ENCODE measurements at regions not wholly inside any gene's neighbourhood (a gene's known extent, or its start where the extent isn't known, plus 50 kb on each side); places are given as distances from the start of the nearest gene placed in this dataset.

- Mint-ChIP-seq H3K4me1 (ENCODE audit: low read depth) (peaks cover 13% of the 10 kb centered on the region), H3K27me3 (ENCODE audit: low read depth) (peaks cover 7% of the 10 kb centered on the region), H3K36me3 (ENCODE audit: low read depth) (no peaks in the 10 kb centered on the region), H3K27ac (no peak overlapping the region), H3K4me3 (ENCODE audit: low read depth) (no peak overlapping the region), H3K9me3 (no peaks in the 10 kb centered on the region)
- intact Hi-C loops (cut with micrococcal nuclease): no loop called here
- no peak for DNase-seq (ENCODE audit: low spot score)
These were observed 641.9 kb downstream of the ZEB2 start for GRCh38 chr2:143877876-143878530.

DNA sequence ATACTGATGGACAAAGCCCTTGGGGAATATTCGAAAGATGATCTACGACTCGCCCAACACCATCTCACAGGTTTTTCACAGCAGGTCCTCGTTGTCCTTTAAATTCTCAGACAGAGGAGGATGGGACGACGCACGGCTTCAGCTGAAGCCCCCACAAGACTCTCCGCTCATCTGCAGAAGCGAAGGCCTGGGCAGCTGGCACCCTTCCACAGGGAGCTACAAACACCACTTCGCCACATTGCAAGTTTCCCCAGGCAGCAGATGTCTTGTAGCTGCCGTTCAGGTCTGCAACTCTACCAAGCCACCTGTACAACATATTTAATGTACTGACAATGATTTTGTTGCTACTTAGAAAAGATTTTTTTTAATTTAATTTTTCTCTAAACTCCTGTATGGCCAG lies 642.9 kb downstream of the ZEB2 start:
- Mint-ChIP-seq H3K36me3 (ENCODE audit: low read depth) (no peaks in the 10 kb centered on the region), H3K4me1 (ENCODE audit: low read depth) (peaks cover 13% of the 10 kb centered on the region), H3K9me3 (no peaks in the 10 kb centered on the region), H3K4me3 (ENCODE audit: low read depth) (no peak overlapping the region), H3K27me3 (ENCODE audit: low read depth) (peaks cover 7% of the 10 kb centered on the region), H3K27ac (no peak overlapping the region)
- no peak for DNase-seq (ENCODE audit: low spot score)
- intact Hi-C loops (cut with micrococcal nuclease): no loop called here

GRCh38 chr2:143875295-143876233 lies 644.4 kb downstream of the ZEB2 start:
- intact Hi-C loops (cut with micrococcal nuclease): no loop called here
- peaks cover 2% of the 10 kb centered on the region for H3K27me3 Mint-ChIP-seq (ENCODE audit: low read depth)
- no peak overlapping the region for H3K4me3 Mint-ChIP-seq (ENCODE audit: low read depth)
- no peak overlapping the region for H3K27ac Mint-ChIP-seq
- no peaks in the 10 kb centered on the region for H3K36me3 Mint-ChIP-seq (ENCODE audit: low read depth)
- peaks cover 13% of the 10 kb centered on the region for H3K4me1 Mint-ChIP-seq (ENCODE audit: low read depth)
- H3K9me3 Mint-ChIP-seq: peaks cover 6% of the 10 kb centered on the region
- DNase-seq (ENCODE audit: low spot score): no peak

GRCh38 chr2:143873886-143874285 lies 646.0 kb downstream of the ZEB2 start:
- no peak overlapping the region for H3K27ac Mint-ChIP-seq
- DNase-seq (ENCODE audit: low spot score): no peak
- no peaks in the 10 kb centered on the region for H3K36me3 Mint-ChIP-seq (ENCODE audit: low read depth)
- H3K4me3 Mint-ChIP-seq (ENCODE audit: low read depth): no peak overlapping the region
- intact Hi-C loops (cut with micrococcal nuclease): no loop called here
- peaks cover 13% of the 10 kb centered on the region for H3K4me1 Mint-ChIP-seq (ENCODE audit: low read depth)
- H3K27me3 Mint-ChIP-seq (ENCODE audit: low read depth): no peaks in the 10 kb centered on the region
- peaks cover 15% of the 10 kb centered on the region for H3K9me3 Mint-ChIP-seq

DNA sequence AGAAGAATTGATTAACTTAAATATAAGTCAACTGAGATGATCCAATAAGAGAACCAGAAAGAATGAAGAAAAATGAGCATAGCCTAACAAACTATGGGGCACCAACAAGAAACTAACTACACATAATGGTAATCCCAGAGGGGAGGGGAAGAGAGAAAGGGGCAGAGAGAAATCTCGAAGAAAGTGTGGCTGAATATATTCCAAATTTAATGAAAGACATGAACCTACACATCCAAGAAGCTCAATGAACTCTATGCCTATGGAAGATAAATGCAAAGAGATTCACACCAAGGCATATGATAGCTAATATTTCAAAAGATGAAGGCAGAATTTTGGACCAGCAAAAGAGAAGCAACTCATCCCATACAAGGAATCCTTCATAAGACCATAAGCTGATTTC lies 649.2 kb downstream of the ZEB2 start:
- no peak overlapping the region for H3K27ac Mint-ChIP-seq
- intact Hi-C loops (cut with micrococcal nuclease): no loop called here
- H3K36me3 Mint-ChIP-seq (ENCODE audit: low read depth): no peaks in the 10 kb centered on the region
- peaks cover 4% of the 10 kb centered on the region for H3K4me1 Mint-ChIP-seq (ENCODE audit: low read depth)
- no peaks in the 10 kb centered on the region for H3K27me3 Mint-ChIP-seq (ENCODE audit: low read depth)
- H3K4me3 Mint-ChIP-seq (ENCODE audit: low read depth): no peak overlapping the region
- peaks cover 15% of the 10 kb centered on the region for H3K9me3 Mint-ChIP-seq
- DNase-seq (ENCODE audit: low spot score): no peak

DNA sequence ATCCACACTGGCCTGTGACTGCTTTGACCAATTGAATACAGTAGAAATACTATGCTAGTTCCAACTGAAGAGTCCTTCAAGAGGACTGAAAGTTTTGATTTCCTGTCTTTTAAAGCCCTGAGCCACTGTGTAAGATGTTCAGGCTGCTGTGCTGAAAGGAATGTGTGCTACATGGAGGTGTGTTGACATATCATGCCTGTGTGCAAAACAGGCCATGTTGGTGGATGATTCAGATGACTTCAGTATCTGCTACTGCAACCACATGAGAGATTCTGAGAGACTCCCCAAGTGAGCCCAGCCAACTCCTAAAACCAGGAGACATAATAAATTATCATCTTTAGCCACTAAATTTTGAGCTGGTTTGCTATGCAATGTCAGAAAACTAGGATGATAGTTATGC lies 662.9 kb downstream of the ZEB2 start:
- no peak overlapping the region for H3K27ac Mint-ChIP-seq
- no peaks in the 10 kb centered on the region for H3K36me3 Mint-ChIP-seq (ENCODE audit: low read depth)
- H3K9me3 Mint-ChIP-seq: peaks cover 5% of the 10 kb centered on the region
- peaks cover 8% of the 10 kb centered on the region for H3K27me3 Mint-ChIP-seq (ENCODE audit: low read depth)
- H3K4me3 Mint-ChIP-seq (ENCODE audit: low read depth): no peak overlapping the region
- H3K4me1 Mint-ChIP-seq (ENCODE audit: low read depth): no peaks in the 10 kb centered on the region
- intact Hi-C loops (cut with micrococcal nuclease): no loop called here
- DNase-seq (ENCODE audit: low spot score): no peak

- no peak overlapping the region for H3K27ac Mint-ChIP-seq
- no peak overlapping the region for H3K4me3 Mint-ChIP-seq (ENCODE audit: low read depth)
- DNase-seq (ENCODE audit: low spot score): no peak
- peaks cover 22% of the 10 kb centered on the region for H3K27me3 Mint-ChIP-seq (ENCODE audit: low read depth)
- H3K9me3 Mint-ChIP-seq: no peaks in the 10 kb centered on the region
- no peaks in the 10 kb centered on the region for H3K36me3 Mint-ChIP-seq (ENCODE audit: low read depth)
- H3K4me1 Mint-ChIP-seq (ENCODE audit: low read depth): no peaks in the 10 kb centered on the region
- intact Hi-C loops (cut with micrococcal nuclease): no loop called here
These were observed 667.2 kb downstream of the ZEB2 start for GRCh38 chr2:143852759-143853158.

DNA sequence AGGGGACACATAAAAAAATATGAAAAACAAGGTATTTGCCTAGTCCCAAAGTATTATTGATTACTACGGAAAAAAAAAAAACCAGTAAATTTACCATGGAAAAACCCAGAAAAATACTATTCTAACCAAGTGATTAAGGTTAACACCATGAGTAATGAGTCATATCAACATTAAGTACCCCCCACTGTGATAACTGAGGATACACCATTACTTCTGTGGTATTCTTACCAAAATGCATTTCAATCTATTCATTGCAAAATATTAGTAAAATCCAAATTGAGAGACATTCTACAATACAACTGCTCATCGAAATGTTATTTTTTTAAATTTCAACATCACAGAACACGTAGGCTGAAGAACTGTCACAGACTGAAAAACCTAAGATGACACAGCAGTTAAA lies 669.8 kb downstream of the ZEB2 start:
- no peak for DNase-seq (ENCODE audit: low spot score)
- Mint-ChIP-seq H3K4me3 (ENCODE audit: low read depth) (no peak overlapping the region), H3K27me3 (ENCODE audit: low read depth) (peaks cover 28% of the 10 kb centered on the region), H3K27ac (no peak overlapping the region), H3K4me1 (ENCODE audit: low read depth) (no peaks in the 10 kb centered on the region), H3K9me3 (no peaks in the 10 kb centered on the region), H3K36me3 (ENCODE audit: low read depth) (no peaks in the 10 kb centered on the region)
- intact Hi-C loops (cut with micrococcal nuclease): no loop called here

DNA sequence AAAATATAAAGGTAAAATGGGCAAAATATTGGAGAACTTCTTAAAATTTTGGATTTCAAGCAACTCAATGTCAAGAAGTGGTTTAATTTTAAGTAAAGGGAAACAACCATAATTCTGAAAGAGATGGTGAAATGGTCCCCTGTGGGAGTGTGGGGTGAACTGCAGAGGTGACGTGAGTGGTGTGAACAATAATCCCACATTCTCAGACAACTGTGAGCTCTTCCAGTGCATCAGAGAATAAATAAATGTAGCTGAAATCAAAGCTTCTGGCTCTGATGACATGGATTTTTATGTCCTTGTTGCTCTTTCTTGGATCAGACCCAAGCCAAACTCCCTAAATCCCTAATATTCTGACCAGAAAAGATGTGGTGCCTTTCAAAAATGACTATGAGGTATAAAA lies 672.7 kb downstream of the ZEB2 start:
- Mint-ChIP-seq H3K4me3 (ENCODE audit: low read depth) (no peak overlapping the region), H3K9me3 (no peaks in the 10 kb centered on the region), H3K36me3 (ENCODE audit: low read depth) (no peaks in the 10 kb centered on the region), H3K27ac (no peak overlapping the region), H3K4me1 (ENCODE audit: low read depth) (no peaks in the 10 kb centered on the region), H3K27me3 (ENCODE audit: low read depth) (peaks cover 30% of the 10 kb centered on the region)
- intact Hi-C loops (cut with micrococcal nuclease): no loop called here
- no peak for DNase-seq (ENCODE audit: low spot score)

DNA sequence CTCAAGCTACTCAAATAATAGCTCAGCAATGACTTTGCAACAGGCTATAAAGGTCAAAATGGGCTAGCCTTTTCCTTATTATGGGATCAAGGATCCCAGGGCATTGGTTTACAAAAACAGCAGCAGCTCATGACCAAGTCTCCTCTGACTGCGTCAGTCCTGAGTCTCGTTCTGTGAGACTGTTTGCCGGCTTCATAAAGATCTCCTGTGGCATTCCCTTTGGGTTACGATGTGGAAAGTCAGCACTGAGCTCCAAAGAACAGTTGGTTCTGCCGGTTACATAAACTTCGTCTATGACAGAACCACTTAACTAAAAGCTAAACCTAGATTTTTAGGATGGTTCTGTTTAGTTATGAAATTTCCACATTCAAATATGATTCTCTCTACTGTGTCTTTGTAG lies 674.9 kb downstream of the ZEB2 start:
- no peak overlapping the region for H3K4me3 Mint-ChIP-seq (ENCODE audit: low read depth)
- no peaks in the 10 kb centered on the region for H3K4me1 Mint-ChIP-seq (ENCODE audit: low read depth)
- peaks cover 19% of the 10 kb centered on the region for H3K27me3 Mint-ChIP-seq (ENCODE audit: low read depth)
- no peak for DNase-seq (ENCODE audit: low spot score)
- H3K27ac Mint-ChIP-seq: no peak overlapping the region
- no peaks in the 10 kb centered on the region for H3K9me3 Mint-ChIP-seq
- H3K36me3 Mint-ChIP-seq (ENCODE audit: low read depth): no peaks in the 10 kb centered on the region
- intact Hi-C loops (cut with micrococcal nuclease): no loop called here

GRCh38 chr2:143843686-143844085 lies 676.2 kb downstream of the ZEB2 start:
- H3K4me1 Mint-ChIP-seq (ENCODE audit: low read depth): no peaks in the 10 kb centered on the region
- intact Hi-C loops (cut with micrococcal nuclease): no loop called here
- no peaks in the 10 kb centered on the region for H3K36me3 Mint-ChIP-seq (ENCODE audit: low read depth)

DNA sequence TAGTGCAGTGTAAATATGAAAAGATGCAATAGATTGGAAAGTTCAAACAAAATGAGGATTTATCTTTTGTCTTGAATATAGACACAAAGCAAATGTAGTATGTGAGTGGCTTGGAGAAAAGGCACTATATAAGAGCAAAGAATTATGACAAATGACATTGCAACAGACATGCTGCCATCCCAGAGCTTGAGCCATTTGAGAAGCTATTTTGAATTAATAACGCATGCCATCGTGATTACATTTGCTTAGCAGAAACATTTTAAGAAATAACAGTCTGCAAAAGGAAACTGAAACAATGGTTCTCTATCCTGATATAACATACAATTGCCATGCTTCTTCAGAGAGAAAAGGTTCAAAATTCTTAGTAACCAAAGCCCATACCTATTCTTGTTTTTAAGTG lies 677.1 kb downstream of the ZEB2 start:
- Mint-ChIP-seq H3K36me3 (ENCODE audit: low read depth) (no peaks in the 10 kb centered on the region), H3K9me3 (no peaks in the 10 kb centered on the region), H3K27ac (no peak overlapping the region), H3K27me3 (ENCODE audit: low read depth) (peaks cover 13% of the 10 kb centered on the region), H3K4me1 (ENCODE audit: low read depth) (no peaks in the 10 kb centered on the region), H3K4me3 (ENCODE audit: low read depth) (no peak overlapping the region)
- no peak for DNase-seq (ENCODE audit: low spot score)
- intact Hi-C loops (cut with micrococcal nuclease): no loop called here

More at GRCh38 chr2:143843686-143844085, 676.2 kb downstream of the ZEB2 start:
- DNase-seq (ENCODE audit: low spot score): no peak
- no peak overlapping the region for H3K4me3 Mint-ChIP-seq (ENCODE audit: low read depth)
- no peak overlapping the region for H3K27ac Mint-ChIP-seq
- H3K27me3 Mint-ChIP-seq (ENCODE audit: low read depth): peaks cover 15% of the 10 kb centered on the region
- no peaks in the 10 kb centered on the region for H3K9me3 Mint-ChIP-seq

GRCh38 chr2:143841935-143842334 lies 678.0 kb downstream of the ZEB2 start:
- Mint-ChIP-seq H3K27me3 (ENCODE audit: low read depth) (peaks cover 12% of the 10 kb centered on the region), H3K9me3 (no peaks in the 10 kb centered on the region), H3K27ac (no peak overlapping the region)

More at GRCh38 chr2:143841935-143842334, 678.0 kb downstream of the ZEB2 start:
- Mint-ChIP-seq H3K4me3 (ENCODE audit: low read depth) (no peak overlapping the region), H3K4me1 (ENCODE audit: low read depth) (no peaks in the 10 kb centered on the region), H3K36me3 (ENCODE audit: low read depth) (no peaks in the 10 kb centered on the region)
- intact Hi-C loops (cut with micrococcal nuclease): no loop called here
- DNase-seq (ENCODE audit: low spot score): no peak
